SK-N-SH (cell line): ENCODE measurements at regions not wholly inside any gene's neighbourhood (a gene's known extent, or its start where the extent isn't known, plus 50 kb on each side); places are given as distances from the start of the nearest gene placed in this dataset.

Experiments
- CTCF ChIA-PET: fragments of 300-600, 350-600 bp; formaldehyde crosslinking; extraction: SDS; loops from one replicate; lab custom pipeline; 2021; lab: Yijun Ruan, JAX
- POLR2A ChIA-PET: fragments of 350-600 bp; sonication (Branson Sonifier 250); formaldehyde crosslinking; extraction: SDS; loops from one replicate; lab custom pipeline; 2020; ENCODE audit warnings: antibody characterized with exemption, inconsistent platforms; lab: Yijun Ruan, JAX
- DNase-seq: peaks from one replicate; pipeline ENCODE4 v3.0.0; 2012
- H2AFZ ChIP-seq: fragments of 200-600 bp; sonication (generic); 2 replicates; pipeline ENCODE4 v1.8.1; 2016; ENCODE audit warnings: antibody characterized with exemption, mild to moderate bottlenecking, low read depth
- H3F3A ChIP-seq: fragments of 200-600 bp; sonication (generic); replicated peaks from 2 replicates; pipeline ENCODE3; 2016; ENCODE audit warnings: antibody characterized with exemption, mild to moderate bottlenecking; ENCODE audit not compliant: insufficient read depth
- H3K27ac ChIP-seq, 2 experiments: fragments of 200-500 bp in 1 of 2; fragments of 200-600 bp in 1 of 2; sonication (Bioruptor generic) in 1 of 2; sonication (generic), shearing (Covaris generic) in 1 of 2; 2 replicates each; pipeline versions ENCODE4 v1.5.1 to v1.6.1; 2014 to 2016; ENCODE audit warnings: low read depth in 2 of 2, inconsistent platforms in 1 of 2, low read length in 1 of 2, mild to moderate bottlenecking in 1 of 2, mixed read lengths in 1 of 2
- H3K27me3 ChIP-seq: fragments of 200-600 bp; sonication (generic), shearing (Covaris generic); 2 replicates; pipeline ENCODE4 v1.6.1; 2016; ENCODE audit warnings: mixed run types; ENCODE audit not compliant: insufficient read depth
- H3K36me3 ChIP-seq, 2 experiments: fragments of 200-500 bp in 1 of 2; fragments of 200-600 bp in 1 of 2; sonication (Bioruptor generic) in 1 of 2; sonication (generic) in 1 of 2; replicated peaks in 1 of 2; 2 replicates each; pipeline versions ENCODE3 to v1.5.1; 2014 to 2016; ENCODE audit warnings: low read length in 1 of 2, mild to moderate bottlenecking in 1 of 2; ENCODE audit not compliant: insufficient read depth in 2 of 2, control insufficient read depth in 1 of 2
- H3K4me1 ChIP-seq, 2 experiments: fragments of 200-500 bp in 1 of 2; fragments of 200-600 bp in 1 of 2; sonication (Bioruptor generic) in 1 of 2; sonication (generic), shearing (Covaris generic) in 1 of 2; 2 replicates each; pipeline versions ENCODE4 v1.5.1 to v1.6.1; 2014 to 2016; ENCODE audit warnings: low read depth in 1 of 2, low read length in 1 of 2, mixed run types in 1 of 2; ENCODE audit not compliant: insufficient read depth in 2 of 2, control insufficient read depth in 1 of 2
- H3K4me2 ChIP-seq: fragments of 200-600 bp; sonication (generic), shearing (Covaris generic); 2 replicates; pipeline ENCODE4 v1.6.1; 2017; ENCODE audit warnings: mixed run types
- H3K4me3 ChIP-seq, 2 experiments: fragments of 200-500 bp in 1 of 2; fragments of 200-600 bp in 1 of 2; sonication (Bioruptor generic) in 1 of 2; sonication (generic), shearing (Covaris generic) in 1 of 2; 2 replicates each; pipeline versions ENCODE4 v1.5.1 to v1.8.1; 2014 to 2016; ENCODE audit warnings: low read depth in 2 of 2, inconsistent platforms in 1 of 2, low read length in 1 of 2, mild to moderate bottlenecking in 1 of 2, mixed read lengths in 1 of 2, moderate library complexity in 1 of 2
- H3K79me2 ChIP-seq: fragments of 200-600 bp; sonication (generic); 2 replicates; pipeline ENCODE4 v1.8.1; 2017; ENCODE audit warnings: mild to moderate bottlenecking; ENCODE audit not compliant: insufficient read depth
- H3K9ac ChIP-seq: fragments of 200-600 bp; sonication (generic); 2 replicates; pipeline ENCODE4 v1.6.1; 2017; ENCODE audit warnings: mixed run types
- H3K9me2 ChIP-seq: fragments of 200-600 bp; sonication (generic); 2 replicates; pipeline ENCODE4 v1.6.1; 2017; ENCODE audit warnings: mixed run types
- H3K9me3 ChIP-seq: fragments of 200-600 bp; sonication (generic); 2 replicates; pipeline ENCODE4 v1.6.1; 2017; ENCODE audit warnings: mixed run types, mild to moderate bottlenecking, moderate library complexity
- H4K20me1 ChIP-seq: fragments of 200-600 bp; sonication (generic); 2 replicates; pipeline ENCODE4 v1.6.1; 2017; ENCODE audit warnings: mild to moderate bottlenecking, mixed run types; ENCODE audit not compliant: insufficient read depth
- CTCF ChIP-seq: fragments of 200-600 bp; sonication (generic); IDR thresholded peaks from 2 replicates; pipeline ENCODE4 v1.6.1; 2017; ENCODE audit warnings: antibody characterized with exemption, mild to moderate bottlenecking, moderate library complexity
- ELF1 ChIP-seq: IDR thresholded peaks from 2 replicates; pipeline ENCODE4 v1.4.0; 2012
- IRF3 ChIP-seq: fragments of 150-350 bp; IDR thresholded peaks from 2 replicates; pipeline ENCODE4 v1.6.1; 2016; ENCODE audit warnings: mild to moderate bottlenecking, low read depth, low read length
- NRF1 ChIP-seq: IDR thresholded peaks from 2 replicates; pipeline ENCODE4 v1.6.1; 2012; ENCODE audit warnings: low read depth, mild to moderate bottlenecking, low read length
- PBX3 ChIP-seq: IDR thresholded peaks from 2 replicates; pipeline ENCODE4; 2012
- REST ChIP-seq: IDR thresholded peaks from 2 replicates; pipeline ENCODE4 v1.6.1; 2012; ENCODE audit warnings: mild to moderate bottlenecking, low read depth, low read length, moderate library complexity
- RXRA ChIP-seq: IDR thresholded peaks from 2 replicates; pipeline ENCODE4 v1.4.0; 2012; ENCODE audit warnings: low read depth, mild to moderate bottlenecking, borderline replicate concordance
- SMC3 ChIP-seq: IDR thresholded peaks from 2 replicates; pipeline ENCODE4 v1.6.1; 2012; ENCODE audit warnings: low read depth, low read length, improper control_type of control experiment
- TCF12 ChIP-seq: IDR thresholded peaks from 2 replicates; pipeline ENCODE4 v1.4.0; 2012
- WGBS: methylation state at CpG from one replicate; pipeline ENCODE4 v1.1.6; 2017; ENCODE audit warnings: low lambda C conversion rate; 5-methylcytosine and 5-hydroxymethylcytosine counted together

- TF ChIP-seq CTCF (no peak), NRF1 (no peak), IRF3 (no peak), PBX3 (no peak), RXRA (no peak), TCF12 (no peak), ELF1 (no peak)
These were observed 359.8 kb upstream of the KLF6 start (continued) for GRCh38 chr10:4144817-4145216.

GRCh38 chr10:4141471-4141870 lies 356.5 kb upstream of the KLF6 start:
- TF ChIP-seq REST (peak; percentile 93), SMC3 (no peak)
- TF ChIP-seq, all 33 proteins: peak for 1
- H3K27me3 ChIP-seq: no peaks in the 10 kb centered on the region
- no peak overlapping the region for H3K4me2 ChIP-seq
- no peak overlapping the region for H3K27ac ChIP-seq
- H3K36me3 ChIP-seq: no peaks in the 10 kb centered on the region
- H2AFZ ChIP-seq: no peak overlapping the region
- no peak overlapping the region for H3K4me3 ChIP-seq
- no peaks in the 10 kb centered on the region for H3F3A ChIP-seq
- no peak overlapping the region for H3K9ac ChIP-seq
- no peaks in the 10 kb centered on the region for H4K20me1 ChIP-seq
- ChIA-PET CTCF (interaction anchor here (0.6 to 0.8 kb wide), 2 partner anchors 21 to 864 kb away, joined by 3 read pairs; no protein-coding TSS in a partner anchor), POLR2A (no interaction called here)
- no peaks in the 10 kb centered on the region for H3K79me2 ChIP-seq
- H3K9me3 ChIP-seq: 0 out of 2 replicates have a peak, but pooled peaks cover 5% of the 10 kb centered on the region
- DNase-seq: no peak
- peaks cover 3% of the 10 kb centered on the region; the same call in 1 of the 2 replicates for H3K9me2 ChIP-seq
- H3K4me1 ChIP-seq: no peaks in the 10 kb centered on the region
- 70% methylated on average over 4 of the region's 4 CpGs for WGBS
